SK-N-SH (cell line): ENCODE measurements at regions not wholly inside any gene's neighbourhood (a gene's known extent, or its start where the extent isn't known, plus 50 kb on each side); places are given as distances from the start of the nearest gene placed in this dataset.

Experiments used
- CTCF ChIA-PET: fragments of 300-600, 350-600 bp; formaldehyde crosslinking; extraction: SDS; loops from one replicate; lab custom pipeline; 2021; lab: Yijun Ruan, JAX
- POLR2A ChIA-PET: fragments of 350-600 bp; sonication (Branson Sonifier 250); formaldehyde crosslinking; extraction: SDS; loops from one replicate; lab custom pipeline; 2020; ENCODE audit warnings: antibody characterized with exemption, inconsistent platforms; lab: Yijun Ruan, JAX
- DNase-seq: peaks from one replicate; pipeline ENCODE4 v3.0.0; 2012
- H2AFZ ChIP-seq: fragments of 200-600 bp; sonication (generic); 2 replicates; pipeline ENCODE4 v1.8.1; 2016; ENCODE audit warnings: antibody characterized with exemption, mild to moderate bottlenecking, low read depth
- H3F3A ChIP-seq: fragments of 200-600 bp; sonication (generic); replicated peaks from 2 replicates; pipeline ENCODE3; 2016; ENCODE audit warnings: antibody characterized with exemption, mild to moderate bottlenecking; ENCODE audit not compliant: insufficient read depth
- H3K27ac ChIP-seq, 2 experiments: fragments of 200-500 bp in 1 of 2; fragments of 200-600 bp in 1 of 2; sonication (Bioruptor generic) in 1 of 2; sonication (generic), shearing (Covaris generic) in 1 of 2; 2 replicates each; pipeline versions ENCODE4 v1.5.1 to v1.6.1; 2014 to 2016; ENCODE audit warnings: low read depth in 2 of 2, inconsistent platforms in 1 of 2, low read length in 1 of 2, mild to moderate bottlenecking in 1 of 2, mixed read lengths in 1 of 2
- H3K27me3 ChIP-seq: fragments of 200-600 bp; sonication (generic), shearing (Covaris generic); 2 replicates; pipeline ENCODE4 v1.6.1; 2016; ENCODE audit warnings: mixed run types; ENCODE audit not compliant: insufficient read depth
- H3K36me3 ChIP-seq, 2 experiments: fragments of 200-500 bp in 1 of 2; fragments of 200-600 bp in 1 of 2; sonication (Bioruptor generic) in 1 of 2; sonication (generic) in 1 of 2; replicated peaks in 1 of 2; 2 replicates each; pipeline versions ENCODE3 to v1.5.1; 2014 to 2016; ENCODE audit warnings: low read length in 1 of 2, mild to moderate bottlenecking in 1 of 2; ENCODE audit not compliant: insufficient read depth in 2 of 2, control insufficient read depth in 1 of 2
- H3K4me1 ChIP-seq, 2 experiments: fragments of 200-500 bp in 1 of 2; fragments of 200-600 bp in 1 of 2; sonication (Bioruptor generic) in 1 of 2; sonication (generic), shearing (Covaris generic) in 1 of 2; 2 replicates each; pipeline versions ENCODE4 v1.5.1 to v1.6.1; 2014 to 2016; ENCODE audit warnings: low read depth in 1 of 2, low read length in 1 of 2, mixed run types in 1 of 2; ENCODE audit not compliant: insufficient read depth in 2 of 2, control insufficient read depth in 1 of 2
- H3K4me2 ChIP-seq: fragments of 200-600 bp; sonication (generic), shearing (Covaris generic); 2 replicates; pipeline ENCODE4 v1.6.1; 2017; ENCODE audit warnings: mixed run types
- H3K4me3 ChIP-seq, 2 experiments: fragments of 200-500 bp in 1 of 2; fragments of 200-600 bp in 1 of 2; sonication (Bioruptor generic) in 1 of 2; sonication (generic), shearing (Covaris generic) in 1 of 2; 2 replicates each; pipeline versions ENCODE4 v1.5.1 to v1.8.1; 2014 to 2016; ENCODE audit warnings: low read depth in 2 of 2, inconsistent platforms in 1 of 2, low read length in 1 of 2, mild to moderate bottlenecking in 1 of 2, mixed read lengths in 1 of 2, moderate library complexity in 1 of 2
- H3K79me2 ChIP-seq: fragments of 200-600 bp; sonication (generic); 2 replicates; pipeline ENCODE4 v1.8.1; 2017; ENCODE audit warnings: mild to moderate bottlenecking; ENCODE audit not compliant: insufficient read depth
- H3K9ac ChIP-seq: fragments of 200-600 bp; sonication (generic); 2 replicates; pipeline ENCODE4 v1.6.1; 2017; ENCODE audit warnings: mixed run types
- H3K9me2 ChIP-seq: fragments of 200-600 bp; sonication (generic); 2 replicates; pipeline ENCODE4 v1.6.1; 2017; ENCODE audit warnings: mixed run types
- H3K9me3 ChIP-seq: fragments of 200-600 bp; sonication (generic); 2 replicates; pipeline ENCODE4 v1.6.1; 2017; ENCODE audit warnings: mixed run types, mild to moderate bottlenecking, moderate library complexity
- H4K20me1 ChIP-seq: fragments of 200-600 bp; sonication (generic); 2 replicates; pipeline ENCODE4 v1.6.1; 2017; ENCODE audit warnings: mild to moderate bottlenecking, mixed run types; ENCODE audit not compliant: insufficient read depth
- CHD2 ChIP-seq: fragments of 150-350 bp; IDR thresholded peaks from 2 replicates; pipeline ENCODE4 v1.6.1; 2018; ENCODE audit warnings: low read length; ENCODE audit not compliant: partially characterized antibody
- CTCF ChIP-seq: fragments of 200-600 bp; sonication (generic); IDR thresholded peaks from 2 replicates; pipeline ENCODE4 v1.6.1; 2017; ENCODE audit warnings: antibody characterized with exemption, mild to moderate bottlenecking, moderate library complexity
- ELF1 ChIP-seq: IDR thresholded peaks from 2 replicates; pipeline ENCODE4 v1.4.0; 2012
- FOSL2 ChIP-seq: IDR thresholded peaks from 2 replicates; pipeline ENCODE4 v1.4.0; 2012; ENCODE audit warnings: low read depth, mild to moderate bottlenecking, moderate library complexity, borderline replicate concordance
- GABPA ChIP-seq: IDR thresholded peaks from 2 replicates; pipeline ENCODE4 v1.4.0; 2012; ENCODE audit warnings: low read depth, mild to moderate bottlenecking
- GATA2 ChIP-seq: sonication (generic); formaldehyde crosslinking; IDR thresholded peaks from 2 replicates; pipeline ENCODE4 v1.5.0; 2020; ENCODE audit warnings: mild to moderate bottlenecking, missing genetic modification reagents
- JUND ChIP-seq: IDR thresholded peaks from 2 replicates; pipeline ENCODE4 v1.4.0; 2012
- MAX ChIP-seq: IDR thresholded peaks from 2 replicates; pipeline ENCODE4 v1.4.0; 2012; ENCODE audit warnings: low read depth
- MEF2A ChIP-seq: IDR thresholded peaks from 2 replicates; pipeline ENCODE4 v1.4.0; 2012; ENCODE audit warnings: low read depth, borderline replicate concordance
- MXI1 ChIP-seq: IDR thresholded peaks from 2 replicates; pipeline ENCODE4 v1.6.1; 2012; ENCODE audit warnings: mild to moderate bottlenecking, low read depth, low read length, improper control_type of control experiment
- NFIC ChIP-seq: IDR thresholded peaks from 2 replicates; pipeline ENCODE4 v1.4.0; 2012; ENCODE audit warnings: borderline replicate concordance
- POLR2AphosphoS5 ChIP-seq: IDR thresholded peaks from 2 replicates; pipeline ENCODE4 v1.6.1; 2012; ENCODE audit warnings: low read depth, low read length
- RCOR1 ChIP-seq: fragments of 150-350 bp; IDR thresholded peaks from 2 replicates; pipeline ENCODE4 v1.6.1; 2017; ENCODE audit warnings: antibody characterized with exemption, low read length
- TEAD4 ChIP-seq: IDR thresholded peaks from 2 replicates; pipeline ENCODE4 v1.4.0; 2012; ENCODE audit warnings: mild to moderate bottlenecking, borderline replicate concordance; ENCODE audit not compliant: insufficient read depth
- ZBTB33 ChIP-seq: IDR thresholded peaks from 2 replicates; pipeline ENCODE4 v1.4.0; 2012; ENCODE audit warnings: low read depth, borderline replicate concordance
- WGBS: methylation state at CpG from one replicate; pipeline ENCODE4 v1.1.6; 2017; ENCODE audit warnings: low lambda C conversion rate; 5-methylcytosine and 5-hydroxymethylcytosine counted together
- TF ChIP-seq, protein P1 (sequence below): fragments of 150-350 bp; IDR thresholded peaks from 2 replicates; pipeline ENCODE4 v1.6.1; 2016; ENCODE audit warnings: mild to moderate bottlenecking, low read depth, low read length
- TF ChIP-seq, protein P2 (sequence below): IDR thresholded peaks from 2 replicates; pipeline ENCODE4; 2012
- TF ChIP-seq, protein P3 (sequence below): fragments of 150-350 bp; IDR thresholded peaks from 2 replicates; pipeline ENCODE4 v1.6.1; 2017; ENCODE audit warnings: antibody characterized with exemption, low read length, low read depth, borderline replicate concordance

DNA sequence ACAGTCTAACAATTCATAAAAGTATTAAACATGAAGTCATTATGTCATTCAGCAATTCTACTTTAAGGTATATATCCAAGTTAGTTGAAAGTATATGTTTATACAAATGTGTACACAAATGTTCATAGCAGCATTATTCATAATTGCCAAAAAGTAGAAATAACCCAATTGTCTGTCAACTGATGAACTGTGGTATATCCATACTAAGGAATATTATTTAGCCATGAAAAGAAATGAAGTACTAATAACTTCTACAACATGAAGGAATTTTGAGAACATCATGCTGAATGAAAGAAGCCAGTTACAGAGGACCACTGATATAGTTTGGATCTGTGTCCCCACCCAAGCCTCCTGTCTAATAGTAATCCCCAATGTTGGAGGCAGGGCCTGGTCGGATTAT lies 224.3 kb downstream of the SPATA31D1 start:
- no peak for TF ChIP-seq ELF1
- no peak for TF ChIP-seq CTCF
- TF ChIP-seq RCOR1 = no peak
- TF ChIP-seq MXI1 = no peak
- no peak for TF ChIP-seq ZBTB33
- TF ChIP-seq CHD2 = no peak
- TF ChIP-seq POLR2AphosphoS5 = no peak
- no peak for TF ChIP-seq MAX
- no peak for TF ChIP-seq JUND
- no peak for TF ChIP-seq GATA2
- no peak for TF ChIP-seq NFIC
- TF ChIP-seq, protein P1, sequence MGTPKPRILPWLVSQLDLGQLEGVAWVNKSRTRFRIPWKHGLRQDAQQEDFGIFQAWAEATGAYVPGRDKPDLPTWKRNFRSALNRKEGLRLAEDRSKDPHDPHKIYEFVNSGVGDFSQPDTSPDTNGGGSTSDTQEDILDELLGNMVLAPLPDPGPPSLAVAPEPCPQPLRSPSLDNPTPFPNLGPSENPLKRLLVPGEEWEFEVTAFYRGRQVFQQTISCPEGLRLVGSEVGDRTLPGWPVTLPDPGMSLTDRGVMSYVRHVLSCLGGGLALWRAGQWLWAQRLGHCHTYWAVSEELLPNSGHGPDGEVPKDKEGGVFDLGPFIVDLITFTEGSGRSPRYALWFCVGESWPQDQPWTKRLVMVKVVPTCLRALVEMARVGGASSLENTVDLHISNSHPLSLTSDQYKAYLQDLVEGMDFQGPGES = no peak
- TF ChIP-seq, protein P2, sequence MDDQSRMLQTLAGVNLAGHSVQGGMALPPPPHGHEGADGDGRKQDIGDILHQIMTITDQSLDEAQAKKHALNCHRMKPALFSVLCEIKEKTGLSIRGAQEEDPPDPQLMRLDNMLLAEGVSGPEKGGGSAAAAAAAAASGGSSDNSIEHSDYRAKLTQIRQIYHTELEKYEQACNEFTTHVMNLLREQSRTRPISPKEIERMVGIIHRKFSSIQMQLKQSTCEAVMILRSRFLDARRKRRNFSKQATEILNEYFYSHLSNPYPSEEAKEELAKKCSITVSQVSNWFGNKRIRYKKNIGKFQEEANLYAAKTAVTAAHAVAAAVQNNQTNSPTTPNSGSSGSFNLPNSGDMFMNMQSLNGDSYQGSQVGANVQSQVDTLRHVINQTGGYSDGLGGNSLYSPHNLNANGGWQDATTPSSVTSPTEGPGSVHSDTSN = no peak
- TF ChIP-seq, protein P3, sequence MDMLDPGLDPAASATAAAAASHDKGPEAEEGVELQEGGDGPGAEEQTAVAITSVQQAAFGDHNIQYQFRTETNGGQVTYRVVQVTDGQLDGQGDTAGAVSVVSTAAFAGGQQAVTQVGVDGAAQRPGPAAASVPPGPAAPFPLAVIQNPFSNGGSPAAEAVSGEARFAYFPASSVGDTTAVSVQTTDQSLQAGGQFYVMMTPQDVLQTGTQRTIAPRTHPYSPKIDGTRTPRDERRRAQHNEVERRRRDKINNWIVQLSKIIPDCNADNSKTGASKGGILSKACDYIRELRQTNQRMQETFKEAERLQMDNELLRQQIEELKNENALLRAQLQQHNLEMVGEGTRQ = no peak
- no peak for TF ChIP-seq GABPA
- TF ChIP-seq MEF2A = no peak
- TF ChIP-seq TEAD4 = no peak
- no peak for TF ChIP-seq FOSL2
- ChIA-PET POLR2A (no interaction called here), CTCF (no interaction called here)
- H3K27me3 ChIP-seq = no peaks in the 10 kb centered on the region
- H3F3A ChIP-seq = no peaks in the 10 kb centered on the region
- no peak overlapping the region for H2AFZ ChIP-seq
- no peaks in the 10 kb centered on the region for H3K4me1 ChIP-seq
- H3K9me2 ChIP-seq = no peaks in the 10 kb centered on the region
- no peak overlapping the region for H3K9ac ChIP-seq
- no peaks in the 10 kb centered on the region for H3K36me3 ChIP-seq
- no peaks in the 10 kb centered on the region for H3K79me2 ChIP-seq
- H3K27ac ChIP-seq = no peak overlapping the region
- H3K4me2 ChIP-seq = no peak overlapping the region
- WGBS = 33% methylated on average over 1 of the region's 1 CpG
- no peaks in the 10 kb centered on the region for H4K20me1 ChIP-seq
- no peaks in the 10 kb centered on the region for H3K9me3 ChIP-seq
- H3K4me3 ChIP-seq = no peak overlapping the region
- no peak for DNase-seq
